ENCODE measurements at regions not wholly inside any gene's neighbourhood (a gene's known extent, or its start where the extent isn't known, plus 50 kb on each side); places are given as distances from the start of the nearest gene placed in this dataset.

DNA sequence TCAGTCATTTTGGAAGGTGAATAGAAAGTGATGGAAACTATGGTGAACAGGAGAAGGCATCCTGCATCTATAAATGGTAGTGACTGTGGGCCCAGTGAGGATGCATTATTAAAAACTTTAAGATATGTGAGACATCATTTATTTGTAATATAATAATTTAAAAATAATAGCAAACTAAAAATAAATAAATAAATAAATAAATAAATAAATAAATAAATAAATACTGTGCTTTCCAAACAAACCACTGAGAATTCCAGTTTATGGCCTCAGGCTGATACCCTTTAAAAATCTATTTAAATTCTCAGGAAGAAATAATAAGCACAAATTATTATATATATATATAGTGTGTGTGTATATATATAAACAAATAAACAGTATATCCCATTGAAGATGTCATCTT, 248.0 kb upstream of the DCAF8L1 start:
- TF ChIP-seq, protein P1, sequence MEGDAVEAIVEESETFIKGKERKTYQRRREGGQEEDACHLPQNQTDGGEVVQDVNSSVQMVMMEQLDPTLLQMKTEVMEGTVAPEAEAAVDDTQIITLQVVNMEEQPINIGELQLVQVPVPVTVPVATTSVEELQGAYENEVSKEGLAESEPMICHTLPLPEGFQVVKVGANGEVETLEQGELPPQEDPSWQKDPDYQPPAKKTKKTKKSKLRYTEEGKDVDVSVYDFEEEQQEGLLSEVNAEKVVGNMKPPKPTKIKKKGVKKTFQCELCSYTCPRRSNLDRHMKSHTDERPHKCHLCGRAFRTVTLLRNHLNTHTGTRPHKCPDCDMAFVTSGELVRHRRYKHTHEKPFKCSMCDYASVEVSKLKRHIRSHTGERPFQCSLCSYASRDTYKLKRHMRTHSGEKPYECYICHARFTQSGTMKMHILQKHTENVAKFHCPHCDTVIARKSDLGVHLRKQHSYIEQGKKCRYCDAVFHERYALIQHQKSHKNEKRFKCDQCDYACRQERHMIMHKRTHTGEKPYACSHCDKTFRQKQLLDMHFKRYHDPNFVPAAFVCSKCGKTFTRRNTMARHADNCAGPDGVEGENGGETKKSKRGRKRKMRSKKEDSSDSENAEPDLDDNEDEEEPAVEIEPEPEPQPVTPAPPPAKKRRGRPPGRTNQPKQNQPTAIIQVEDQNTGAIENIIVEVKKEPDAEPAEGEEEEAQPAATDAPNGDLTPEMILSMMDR (IDR thresholded peaks at IDR 0.05), result no peak
- TF ChIP-seq TCF7L2 (IDR thresholded peaks at IDR 0.05; ENCODE audit: low read depth, low read length) (no peak), POLR2AphosphoS5 (IDR thresholded peaks at IDR 0.05; ENCODE audit: low read depth, low read length) (no peak)

All from Panc1 (cell line).